HG02840 (cell line): ENCODE measurements at regions not wholly inside any gene's neighbourhood (a gene's known extent, or its start where the extent isn't known, plus 50 kb on each side); places are given as distances from the start of the nearest gene placed in this dataset.

Source experiments
- ATAC-seq: cut with Tn5 transposase; IDR thresholded peaks from one replicate; pipeline ENCODE4 v1.9.1; 2021; ENCODE audit warnings: mild to moderate bottlenecking, moderate library complexity, moderate number of reproducible peaks; ENCODE audit not compliant: unreplicated experiment, low FRiP score

GRCh38 chr1:38134294-38134755 lies 87.7 kb upstream of the POU3F1 start:
- ATAC-seq = no peak

GRCh38 chr1:38133756-38134155 lies 87.2 kb upstream of the POU3F1 start:
- ATAC-seq = no peak

- no peak for ATAC-seq
These were observed 86.7 kb upstream of the POU3F1 start for GRCh38 chr1:38133304-38133703.

- ATAC-seq = no peak
These were observed 86.1 kb upstream of the POU3F1 start for GRCh38 chr1:38132681-38133080.

GRCh38 chr1:38131024-38131585 lies 84.5 kb upstream of the POU3F1 start:
- no peak for ATAC-seq

GRCh38 chr1:38129971-38130370 lies 83.4 kb upstream of the POU3F1 start:
- no peak for ATAC-seq

GRCh38 chr1:38129473-38129872 lies 82.9 kb upstream of the POU3F1 start:
- ATAC-seq = no peak

- no peak for ATAC-seq
These were observed 82.4 kb upstream of the POU3F1 start for GRCh38 chr1:38128926-38129453.

GRCh38 chr1:38128511-38128910 lies 81.9 kb upstream of the POU3F1 start:
- ATAC-seq = no peak

- no peak for ATAC-seq
These were observed 80.8 kb upstream of the POU3F1 start for GRCh38 chr1:38127428-38127827.

- no peak for ATAC-seq
These were observed 80.4 kb upstream of the POU3F1 start for GRCh38 chr1:38126970-38127369.

GRCh38 chr1:38125837-38126520 lies 79.4 kb upstream of the POU3F1 start:
- ATAC-seq = no peak

GRCh38 chr1:38125016-38125415 lies 78.4 kb upstream of the POU3F1 start:
- ATAC-seq = no peak

- ATAC-seq = no peak
These were observed 77.0 kb upstream of the POU3F1 start for GRCh38 chr1:38123356-38124135.

GRCh38 chr1:38121231-38121680 lies 74.7 kb upstream of the POU3F1 start:
- no peak for ATAC-seq

GRCh38 chr1:38120552-38121230 lies 74.1 kb upstream of the POU3F1 start:
- no peak for ATAC-seq

GRCh38 chr1:38118976-38119375 lies 72.4 kb upstream of the POU3F1 start:
- no peak for ATAC-seq

- no peak for ATAC-seq
These were observed 70.9 kb upstream of the POU3F1 start for GRCh38 chr1:38117444-38117887.

GRCh38 chr1:38115682-38116202 lies 69.1 kb upstream of the POU3F1 start:
- no peak for ATAC-seq

GRCh38 chr1:38115226-38115625 lies 68.6 kb upstream of the POU3F1 start:
- ATAC-seq = no peak
